DND-41 (cell line): ENCODE measurements at regions not wholly inside any gene's neighbourhood (a gene's known extent, or its start where the extent isn't known, plus 50 kb on each side); places are given as distances from the start of the nearest gene placed in this dataset.

Source experiments
- ATAC-seq: fragments of 200-7000 bp; cut with Tn5 transposase; 3 replicates; pipeline ENCODE4 v1.9.1; 2021; ENCODE audit warnings: low read depth; ENCODE audit not compliant: insufficient read depth
- DNase-seq: peaks from one replicate; pipeline ENCODE4 v3.0.0-alpha.2; 2020
- H2AFZ ChIP-seq: 2 replicates; pipeline ENCODE4 v1.6.0; 2012; ENCODE audit warnings: low read depth, low read length
- H3K27ac ChIP-seq: 2 replicates; pipeline ENCODE4 v1.5.1; 2012; ENCODE audit warnings: low read length, inconsistent platforms
- H3K27me3 ChIP-seq: fragments of 200-600 bp; sonication (generic); 2 replicates; pipeline ENCODE4 v1.6.0; 2012; ENCODE audit warnings: low read length, mild to moderate bottlenecking, inconsistent platforms; ENCODE audit not compliant: insufficient read depth, poor library complexity
- H3K36me3 ChIP-seq: 2 replicates; pipeline ENCODE4 v1.5.1; 2012; ENCODE audit warnings: low read length, inconsistent platforms; ENCODE audit not compliant: insufficient read depth
- H3K4me1 ChIP-seq: 2 replicates; pipeline ENCODE4 v1.5.1; 2012; ENCODE audit warnings: mild to moderate bottlenecking, low read length; ENCODE audit not compliant: insufficient read depth
- H3K4me2 ChIP-seq: 2 replicates; pipeline ENCODE4 v1.6.0; 2012; ENCODE audit warnings: mild to moderate bottlenecking, moderate library complexity, low read length, inconsistent platforms; ENCODE audit not compliant: insufficient read depth
- H3K4me3 ChIP-seq, 2 experiments: fragments of 200-600 bp in 1 of 2; shearing (Covaris generic) in 1 of 2; 2 replicates each; pipeline ENCODE4 v1.5.1; 2012 to 2016; ENCODE audit warnings: inconsistent platforms in 2 of 2, low read length in 2 of 2, mild to moderate bottlenecking in 2 of 2, low read depth in 1 of 2, moderate library complexity in 1 of 2
- H3K79me2 ChIP-seq: 2 replicates; pipeline ENCODE4 v1.6.0; 2012; ENCODE audit warnings: low read length, inconsistent platforms; ENCODE audit not compliant: insufficient read depth
- H3K9ac ChIP-seq: 2 replicates; pipeline ENCODE4 v1.6.0; 2012; ENCODE audit warnings: low read depth, mild to moderate bottlenecking, inconsistent platforms, low read length, moderate library complexity
- H3K9me3 ChIP-seq: 2 replicates; pipeline ENCODE4 v1.5.1; 2012; ENCODE audit warnings: low read length, moderate library complexity, mild to moderate bottlenecking, inconsistent platforms; ENCODE audit not compliant: insufficient read depth, severe bottlenecking
- H4K20me1 ChIP-seq: 2 replicates; pipeline ENCODE4 v1.6.0; 2012; ENCODE audit warnings: low read length; ENCODE audit not compliant: insufficient read depth
- CTCF ChIP-seq: IDR thresholded peaks from 2 replicates; pipeline ENCODE4 v1.5.1; 2012; ENCODE audit warnings: borderline replicate concordance, low read length, moderate library complexity, mild to moderate bottlenecking; ENCODE audit not compliant: poor library complexity, severe bottlenecking; ENCODE audit errors: extremely low read depth
- EZH2 ChIP-seq: IDR thresholded peaks from 3 replicates; pipeline ENCODE4 v1.6.1; 2012; ENCODE audit warnings: borderline replicate concordance, low read depth, mild to moderate bottlenecking, moderate library complexity, low read length, inconsistent platforms; ENCODE audit not compliant: severe bottlenecking

- Histone ChIP-seq H3K27me3 (no peaks in the 10 kb centered on the region), H3K4me3 (no peak overlapping the region), H3K27ac (no peak overlapping the region), H3K4me2 (no peak overlapping the region), H3K9ac (no peak overlapping the region), H3K79me2 (no peaks in the 10 kb centered on the region), H3K4me1 (no peaks in the 10 kb centered on the region), H3K36me3 (no peaks in the 10 kb centered on the region), H3K9me3 (no peaks in the 10 kb centered on the region), H4K20me1 (no peaks in the 10 kb centered on the region), H2AFZ (no peak overlapping the region)
- ATAC-seq, result no peak
- DNase-seq, result no peak
- TF ChIP-seq CTCF (no peak), EZH2 (no peak)
These were observed 163.8 kb upstream of the STK17B start for GRCh38 chr2:196335221-196335634.

GRCh38 chr2:196336207-196336606, 164.8 kb upstream of the STK17B start:
- no peak overlapping the region for H3K4me3 ChIP-seq
- no peak overlapping the region for H3K9ac ChIP-seq
- H4K20me1 ChIP-seq, result no peaks in the 10 kb centered on the region
- H3K27ac ChIP-seq, result no peak overlapping the region
- H3K27me3 ChIP-seq, result no peaks in the 10 kb centered on the region
- no peaks in the 10 kb centered on the region for H3K9me3 ChIP-seq
- DNase-seq, result no peak
- ATAC-seq, result no peak
- TF ChIP-seq CTCF (no peak), EZH2 (no peak)
- no peaks in the 10 kb centered on the region for H3K79me2 ChIP-seq
- H3K4me1 ChIP-seq, result no peaks in the 10 kb centered on the region
- no peak overlapping the region for H3K4me2 ChIP-seq
- H3K36me3 ChIP-seq, result no peaks in the 10 kb centered on the region
- no peak overlapping the region for H2AFZ ChIP-seq

- Histone ChIP-seq H3K79me2 (no peaks in the 10 kb centered on the region), H3K27me3 (no peaks in the 10 kb centered on the region), H3K9me3 (no peaks in the 10 kb centered on the region), H3K4me3 (no peak overlapping the region), H4K20me1 (no peaks in the 10 kb centered on the region), H2AFZ (no peak overlapping the region), H3K4me1 (no peaks in the 10 kb centered on the region), H3K4me2 (no peak overlapping the region), H3K27ac (no peak overlapping the region), H3K9ac (no peak overlapping the region), H3K36me3 (no peaks in the 10 kb centered on the region)
- no peak for ATAC-seq
- DNase-seq, result no peak
- TF ChIP-seq EZH2 (no peak), CTCF (no peak)
These were observed 165.3 kb upstream of the STK17B start for GRCh38 chr2:196336715-196337114.

GRCh38 chr2:196337208-196337953, 166.0 kb upstream of the STK17B start:
- Histone ChIP-seq H3K36me3 (no peaks in the 10 kb centered on the region), H3K4me1 (no peaks in the 10 kb centered on the region), H3K27me3 (no peaks in the 10 kb centered on the region), H4K20me1 (no peaks in the 10 kb centered on the region), H3K27ac (no peak overlapping the region), H3K79me2 (no peaks in the 10 kb centered on the region), H2AFZ (no peak overlapping the region), H3K4me3 (no peak overlapping the region), H3K9me3 (no peaks in the 10 kb centered on the region), H3K9ac (no peak overlapping the region), H3K4me2 (no peak overlapping the region)
- DNase-seq (peak; percentile 43), ATAC-seq (peak; percentile 72; the same call in 2 of the 3 replicates)
- peak; percentile 25 for TF ChIP-seq CTCF
- TF ChIP-seq EZH2, result no peak
